Kidney capillary endothelial cell (primary cell): ENCODE measurements at regions not wholly inside any gene's neighbourhood (a gene's known extent, or its start where the extent isn't known, plus 50 kb on each side); places are given as distances from the start of the nearest gene placed in this dataset.
"Not testable (repeated sequence)": the region's sequence is repeated elsewhere in the genome, so short reads cannot be mapped to it uniquely, and the experiment has no call there.

ENCODE experiments used
- DNase-seq: peaks from one replicate; pipeline ENCODE4 v3.0.0-alpha.2; 2018; ENCODE audit warnings: low spot score

DNA sequence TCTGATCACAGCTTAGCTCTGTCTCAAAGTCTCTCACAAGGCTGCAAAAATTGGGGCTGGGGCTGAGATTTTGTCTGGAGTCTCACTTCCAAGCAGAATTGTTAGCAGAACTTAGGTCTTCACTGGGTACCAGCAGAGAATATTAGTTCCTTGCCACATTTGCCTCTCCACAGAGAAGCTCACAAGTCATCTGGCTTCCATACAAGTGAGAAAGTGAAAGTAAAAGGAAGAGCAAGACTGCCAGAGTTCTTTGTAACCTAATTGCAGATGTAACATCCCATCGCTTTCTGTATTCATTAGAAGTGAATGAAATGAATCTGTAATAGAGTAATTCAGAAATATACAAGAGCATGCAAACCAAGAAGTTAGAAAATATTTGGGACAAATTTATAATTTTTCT, 624.1 kb upstream of the GNPDA2 start:
- DNase-seq = no peak

DNA sequence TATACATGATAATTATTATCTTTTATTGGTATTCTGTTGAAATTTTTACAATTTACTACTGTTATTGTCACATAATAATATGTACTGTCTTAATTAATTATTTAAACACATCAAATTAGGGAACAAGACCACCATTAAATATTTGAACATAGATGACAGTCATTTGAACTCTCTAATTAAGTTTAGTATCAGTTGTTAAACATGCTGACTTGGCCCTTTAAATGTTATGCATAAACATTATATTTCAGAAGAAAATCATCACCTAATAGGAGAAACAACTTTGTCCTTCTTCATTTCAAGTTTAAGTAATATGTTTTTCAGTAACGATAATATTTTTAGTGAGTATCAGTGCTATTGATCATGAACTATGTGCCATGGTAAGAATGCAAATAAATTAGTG, 623.5 kb upstream of the GNPDA2 start:
- no peak for DNase-seq

DNA sequence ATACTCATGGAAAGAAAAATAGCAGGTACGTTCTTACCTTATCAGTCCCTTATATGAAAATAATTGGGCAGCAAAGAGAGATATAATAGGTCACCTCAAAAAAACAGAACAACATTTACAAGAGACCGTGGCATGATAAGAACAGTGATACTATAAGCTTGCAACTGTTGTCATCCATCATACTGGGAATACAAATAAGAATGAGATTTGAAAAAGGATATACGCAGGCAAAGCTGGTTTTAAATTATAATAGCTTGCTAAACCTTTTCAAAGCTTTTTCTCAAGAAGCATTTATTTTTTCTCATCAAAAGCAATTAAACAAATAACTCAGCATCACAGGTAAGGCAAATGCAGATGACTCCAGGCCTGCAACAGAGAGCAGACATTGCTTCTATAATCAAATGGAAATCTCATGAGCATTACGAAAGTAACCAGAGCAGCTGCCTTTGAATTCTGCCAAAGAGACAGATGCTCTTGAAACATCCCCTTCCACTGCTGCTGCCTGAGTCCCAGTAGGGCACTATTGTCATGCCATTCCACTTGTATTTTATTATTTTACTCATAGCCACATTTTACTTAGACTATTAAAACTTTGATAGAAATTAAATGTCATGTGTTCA, 620.6 kb upstream of the GNPDA2 start:
- no peak for DNase-seq

GRCh38 chr4:45345558-45345957, 619.2 kb upstream of the GNPDA2 start:
- DNase-seq = no peak

DNA sequence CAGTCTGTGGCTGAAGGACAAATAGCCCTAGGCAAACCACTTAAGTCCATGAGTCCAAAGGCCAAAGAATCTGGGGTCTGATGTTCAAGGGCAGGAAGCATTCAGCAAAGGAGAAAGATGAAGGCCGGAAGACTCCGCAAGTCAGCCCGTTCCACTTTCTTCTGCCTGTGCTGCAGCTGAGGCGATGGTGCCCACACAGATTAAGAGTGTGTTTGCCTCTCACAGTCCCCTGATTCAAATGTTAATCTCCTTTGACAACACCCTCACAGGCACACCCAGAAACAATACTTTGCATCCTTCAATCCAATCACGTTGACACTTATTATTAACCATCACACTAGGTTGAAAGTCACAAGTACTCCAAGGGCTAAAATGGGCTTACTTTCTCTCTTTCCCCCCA, 605.4 kb upstream of the GNPDA2 start:
- DNase-seq = no peak

GRCh38 chr4:45327544-45327943, 601.2 kb upstream of the GNPDA2 start:
- DNase-seq = no peak

GRCh38 chr4:45324455-45325417, 598.4 kb upstream of the GNPDA2 start:
- no peak for DNase-seq

- no peak for DNase-seq
Measured at GRCh38 chr4:45323453-45324058, 597.2 kb upstream of the GNPDA2 start.

GRCh38 chr4:45317739-45318138, 591.4 kb upstream of the GNPDA2 start:
- DNase-seq = no peak

GRCh38 chr4:45317276-45317675, 590.9 kb upstream of the GNPDA2 start:
- DNase-seq = no peak

DNA sequence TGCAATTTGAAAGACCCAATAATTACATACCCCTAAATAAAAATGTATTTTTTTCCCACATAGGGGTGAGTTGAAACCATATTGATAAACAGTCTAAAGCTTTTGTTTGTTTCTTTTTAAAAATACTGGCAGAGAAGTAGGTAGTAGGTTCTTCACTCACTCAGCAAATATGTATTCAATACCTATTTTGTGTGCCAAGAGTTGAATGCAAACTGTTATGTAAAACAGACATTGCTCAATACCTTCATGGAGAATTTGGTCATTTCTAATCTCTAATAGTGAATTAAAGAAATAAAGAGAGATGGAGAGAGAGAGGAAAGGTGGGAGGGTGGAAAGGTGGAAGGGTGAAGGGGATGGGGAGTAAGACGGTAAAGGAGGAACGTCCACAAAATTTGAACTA, 589.9 kb upstream of the GNPDA2 start:
- DNase-seq = no peak

- no peak for DNase-seq
Measured at GRCh38 chr4:45302828-45303227, 576.5 kb upstream of the GNPDA2 start.

GRCh38 chr4:45294464-45294863, 568.1 kb upstream of the GNPDA2 start:
- no peak for DNase-seq

- DNase-seq = no peak
Measured at GRCh38 chr4:45293335-45293734, 567.0 kb upstream of the GNPDA2 start.

GRCh38 chr4:45292844-45293243, 566.5 kb upstream of the GNPDA2 start:
- no peak for DNase-seq

- DNase-seq = no peak
Measured at GRCh38 chr4:45284400-45285085, 558.2 kb upstream of the GNPDA2 start.

- no peak for DNase-seq
Measured at GRCh38 chr4:45283352-45283751, 557.0 kb upstream of the GNPDA2 start.

DNA sequence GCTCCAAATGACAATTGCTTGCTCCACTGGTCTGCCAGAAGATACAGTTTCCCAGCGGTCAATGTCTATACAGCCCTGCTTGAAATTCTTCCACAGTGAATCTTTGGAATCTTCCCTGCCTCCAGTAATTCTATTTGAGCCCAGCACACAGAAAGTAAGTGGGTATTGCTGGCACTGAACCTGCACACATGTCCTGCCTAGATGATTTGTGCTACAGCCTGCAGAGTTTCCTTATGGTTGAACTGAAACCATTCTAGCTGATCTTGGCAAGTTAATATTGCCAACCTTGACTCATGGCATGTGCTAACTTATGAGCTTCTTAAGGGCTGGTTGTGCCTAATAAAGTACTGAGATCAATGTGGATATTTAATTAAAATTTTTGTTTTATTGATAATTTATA, 553.8 kb upstream of the GNPDA2 start:
- DNase-seq = no peak

DNA sequence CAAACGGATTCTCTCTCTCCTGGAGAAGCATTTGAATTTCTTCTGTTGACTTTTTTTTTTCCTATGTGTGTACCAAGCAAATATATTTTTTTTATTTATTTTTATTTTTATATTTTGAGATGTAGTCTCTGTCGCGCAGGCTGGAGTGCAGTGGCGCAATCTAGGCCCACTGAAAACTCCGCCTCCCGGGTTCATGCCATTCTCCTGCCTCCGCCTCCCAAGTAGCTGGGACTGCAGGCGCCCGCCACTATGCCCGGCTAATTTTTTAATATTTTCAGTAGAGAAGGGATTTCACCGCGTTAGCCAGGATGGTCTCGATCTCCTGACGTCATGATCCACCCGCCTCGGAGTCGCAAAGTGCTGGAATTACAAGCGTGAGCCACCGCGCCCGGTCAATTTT, 549.5 kb upstream of the GNPDA2 start:
- DNase-seq = no peak

GRCh38 chr4:45248106-45248505, 521.8 kb upstream of the GNPDA2 start:
- not testable (repeated sequence) for DNase-seq

- peak; percentile 6 for DNase-seq
Measured at GRCh38 chr4:45241976-45242375, 515.6 kb upstream of the GNPDA2 start.

GRCh38 chr4:45229206-45229605, 502.9 kb upstream of the GNPDA2 start:
- no peak for DNase-seq
